OCI-LY1 (cell line): ENCODE measurements at regions not wholly inside any gene's neighbourhood (a gene's known extent, or its start where the extent isn't known, plus 50 kb on each side); places are given as distances from the start of the nearest gene placed in this dataset.

Experiments used
- H2AFZ ChIP-seq: fragments of 200-600 bp; sonication (generic), shearing (Covaris generic); 2 replicates; pipeline ENCODE4 v1.6.0; 2014; ENCODE audit warnings: antibody characterized with exemption, mild to moderate bottlenecking, low read length
- H3F3A ChIP-seq: fragments of 200-600 bp; sonication (generic), shearing (Covaris generic); 2 replicates; pipeline ENCODE4 v1.6.0; 2014; ENCODE audit warnings: mild to moderate bottlenecking, antibody characterized with exemption, low read length, moderate library complexity; ENCODE audit not compliant: insufficient read depth
- H3K27ac ChIP-seq: fragments of 200-600 bp; sonication (generic); 2 replicates; pipeline ENCODE4 v1.5.1; 2014; ENCODE audit warnings: low read length, mixed run types, mild to moderate bottlenecking, low read depth; ENCODE audit not compliant: poor library complexity, severe bottlenecking
- H3K27me3 ChIP-seq: fragments of 200-600 bp; sonication (generic); 2 replicates; pipeline ENCODE4 v1.6.0; 2014; ENCODE audit warnings: antibody characterized with exemption, mild to moderate bottlenecking, low read length, moderate library complexity; ENCODE audit not compliant: insufficient read depth
- H3K36me3 ChIP-seq: fragments of 200-600 bp; sonication (generic); 2 replicates; pipeline ENCODE4 v1.6.1; 2014; ENCODE audit warnings: mild to moderate bottlenecking, antibody characterized with exemption, low read length, moderate library complexity, mixed read lengths; ENCODE audit not compliant: insufficient read depth
- H3K4me1 ChIP-seq: fragments of 200-600 bp; sonication (generic); 2 replicates; pipeline ENCODE4 v1.5.1; 2014; ENCODE audit warnings: mild to moderate bottlenecking, low read length, moderate library complexity; ENCODE audit not compliant: insufficient read depth, severe bottlenecking
- H3K4me2 ChIP-seq: fragments of 200-600 bp; sonication (generic), shearing (Covaris generic); 2 replicates; pipeline ENCODE4 v1.6.1; 2014; ENCODE audit warnings: low read length
- H3K4me3 ChIP-seq: fragments of 200-600 bp; sonication (generic); 2 replicates; pipeline ENCODE4 v1.5.1; 2014; ENCODE audit warnings: low read length, low read depth, mild to moderate bottlenecking, mixed read lengths; ENCODE audit not compliant: poor library complexity, severe bottlenecking
- H3K79me2 ChIP-seq: fragments of 200-600 bp; shearing (Covaris generic); 2 replicates; pipeline ENCODE4 v1.6.1; 2016; ENCODE audit warnings: mixed run types, low read length, mixed read lengths; ENCODE audit not compliant: insufficient read depth
- H3K9ac ChIP-seq: fragments of 200-600 bp; sonication (generic), shearing (Covaris generic); 2 replicates; pipeline ENCODE4 v1.6.1; 2014; ENCODE audit warnings: mild to moderate bottlenecking, low read length, mixed read lengths
- H3K9me2 ChIP-seq: fragments of 200-600 bp; sonication (generic), shearing (Covaris generic); 2 replicates; pipeline ENCODE4 v1.6.1; 2014; ENCODE audit warnings: low read depth, mild to moderate bottlenecking, low read length, mixed read lengths
- H3K9me3 ChIP-seq: fragments of 200-600 bp; shearing (Covaris generic); 2 replicates; pipeline ENCODE4 v1.6.1; 2014; ENCODE audit warnings: low read length, mixed read lengths
- H4K20me1 ChIP-seq: fragments of 200-600 bp; sonication (generic), shearing (Covaris generic); 2 replicates; pipeline ENCODE4 v1.6.0; 2016; ENCODE audit warnings: mild to moderate bottlenecking, low read length; ENCODE audit not compliant: insufficient read depth
- EZH2 ChIP-seq: fragments of 200-600 bp; sonication (generic), shearing (Covaris generic); IDR thresholded peaks from 2 replicates; pipeline ENCODE4 v1.8.0; 2017; ENCODE audit warnings: borderline replicate concordance, mixed run types, mild to moderate bottlenecking, antibody characterized with exemption, low read length, moderate library complexity, mixed read lengths
- TF ChIP-seq, protein P1 (sequence below): fragments of 200-600 bp; sonication (generic), shearing (Covaris generic); IDR thresholded peaks from 2 replicates; pipeline ENCODE4 v1.5.1; 2017; ENCODE audit warnings: mild to moderate bottlenecking, antibody characterized with exemption, low read length, moderate library complexity, mixed read lengths

- H3K4me1 ChIP-seq, result peaks cover under 1% of the 10 kb centered on the region
- no peak overlapping the region for H3K9ac ChIP-seq
- H3K36me3 ChIP-seq, result no peaks in the 10 kb centered on the region
- no peak for TF ChIP-seq EZH2
- no peaks in the 10 kb centered on the region for H3F3A ChIP-seq
- no peak overlapping the region for H3K27ac ChIP-seq
- H4K20me1 ChIP-seq, result no peaks in the 10 kb centered on the region
- H3K9me2 ChIP-seq, result no peaks in the 10 kb centered on the region
- no peak overlapping the region for H2AFZ ChIP-seq
- H3K27me3 ChIP-seq, result no peaks in the 10 kb centered on the region
- 0 out of 2 replicates have a peak, but pooled peaks cover 3% of the 10 kb centered on the region for H3K9me3 ChIP-seq
- H3K79me2 ChIP-seq, result no peaks in the 10 kb centered on the region
- no peak overlapping the region for H3K4me2 ChIP-seq
- H3K4me3 ChIP-seq, result no peak overlapping the region
Measured at GRCh38 chr15:38091078-38091645, 156.7 kb downstream of the TMCO5A start.

GRCh38 chr15:38093931-38094330 lies 158.7 kb upstream of the SPRED1 start:
- TF ChIP-seq, protein P1, sequence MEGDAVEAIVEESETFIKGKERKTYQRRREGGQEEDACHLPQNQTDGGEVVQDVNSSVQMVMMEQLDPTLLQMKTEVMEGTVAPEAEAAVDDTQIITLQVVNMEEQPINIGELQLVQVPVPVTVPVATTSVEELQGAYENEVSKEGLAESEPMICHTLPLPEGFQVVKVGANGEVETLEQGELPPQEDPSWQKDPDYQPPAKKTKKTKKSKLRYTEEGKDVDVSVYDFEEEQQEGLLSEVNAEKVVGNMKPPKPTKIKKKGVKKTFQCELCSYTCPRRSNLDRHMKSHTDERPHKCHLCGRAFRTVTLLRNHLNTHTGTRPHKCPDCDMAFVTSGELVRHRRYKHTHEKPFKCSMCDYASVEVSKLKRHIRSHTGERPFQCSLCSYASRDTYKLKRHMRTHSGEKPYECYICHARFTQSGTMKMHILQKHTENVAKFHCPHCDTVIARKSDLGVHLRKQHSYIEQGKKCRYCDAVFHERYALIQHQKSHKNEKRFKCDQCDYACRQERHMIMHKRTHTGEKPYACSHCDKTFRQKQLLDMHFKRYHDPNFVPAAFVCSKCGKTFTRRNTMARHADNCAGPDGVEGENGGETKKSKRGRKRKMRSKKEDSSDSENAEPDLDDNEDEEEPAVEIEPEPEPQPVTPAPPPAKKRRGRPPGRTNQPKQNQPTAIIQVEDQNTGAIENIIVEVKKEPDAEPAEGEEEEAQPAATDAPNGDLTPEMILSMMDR, result no peak
- no peak for TF ChIP-seq EZH2
- H3K4me1 ChIP-seq, result no peaks in the 10 kb centered on the region

GRCh38 chr15:38102972-38103371 lies 149.7 kb upstream of the SPRED1 start:
- no peaks in the 10 kb centered on the region for H3K9me2 ChIP-seq
- H3K9ac ChIP-seq, result no peak overlapping the region
- no peak overlapping the region for H2AFZ ChIP-seq
- no peak overlapping the region for H3K27ac ChIP-seq
- no peaks in the 10 kb centered on the region for H3K9me3 ChIP-seq
- H3K36me3 ChIP-seq, result no peaks in the 10 kb centered on the region
- H3F3A ChIP-seq, result no peaks in the 10 kb centered on the region
- no peaks in the 10 kb centered on the region for H4K20me1 ChIP-seq
- TF ChIP-seq, protein P1, result no peak
- no peak for TF ChIP-seq EZH2
- no peaks in the 10 kb centered on the region for H3K79me2 ChIP-seq
- H3K27me3 ChIP-seq, result no peaks in the 10 kb centered on the region
- no peak overlapping the region for H3K4me3 ChIP-seq
- no peaks in the 10 kb centered on the region for H3K4me1 ChIP-seq
- H3K4me2 ChIP-seq, result no peak overlapping the region

More at GRCh38 chr15:38093931-38094330, 158.7 kb upstream of the SPRED1 start:
- 0 out of 2 replicates have a peak, but pooled peaks cover 3% of the 10 kb centered on the region for H3K9me3 ChIP-seq
- H3K4me3 ChIP-seq, result no peak overlapping the region
- H2AFZ ChIP-seq, result no peak overlapping the region
- no peaks in the 10 kb centered on the region for H3K79me2 ChIP-seq
- H4K20me1 ChIP-seq, result no peaks in the 10 kb centered on the region
- no peaks in the 10 kb centered on the region for H3K9me2 ChIP-seq
- H3K36me3 ChIP-seq, result no peaks in the 10 kb centered on the region
- H3F3A ChIP-seq, result no peaks in the 10 kb centered on the region
- H3K4me2 ChIP-seq, result no peak overlapping the region
- H3K27me3 ChIP-seq, result no peaks in the 10 kb centered on the region
- no peak overlapping the region for H3K27ac ChIP-seq
- H3K9ac ChIP-seq, result no peak overlapping the region

DNA sequence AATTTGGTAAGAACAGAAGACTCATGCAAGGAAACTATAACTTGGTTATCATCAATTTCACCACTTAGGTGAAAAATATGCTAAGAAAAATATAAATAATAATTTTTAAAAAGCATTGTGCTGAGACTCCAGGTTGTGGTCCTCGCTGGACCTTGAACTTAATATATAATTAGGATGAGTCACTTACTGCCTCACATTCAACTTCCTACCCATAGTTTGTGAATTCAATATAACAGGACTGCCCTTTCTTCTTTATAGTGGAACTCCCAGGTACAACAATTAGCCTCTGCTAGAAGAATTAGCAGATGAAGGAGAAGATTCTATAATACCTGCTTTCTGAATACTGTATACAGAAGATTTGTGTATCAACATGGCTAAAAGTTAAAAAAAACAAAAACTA lies 149.1 kb upstream of the SPRED1 start:
- H3F3A ChIP-seq, result no peaks in the 10 kb centered on the region
- H3K79me2 ChIP-seq, result no peaks in the 10 kb centered on the region

More for the DNA sequence above, 149.1 kb upstream of the SPRED1 start:
- H3K27ac ChIP-seq, result no peak overlapping the region
- no peaks in the 10 kb centered on the region for H3K4me1 ChIP-seq
- H3K9me3 ChIP-seq, result no peaks in the 10 kb centered on the region
- no peaks in the 10 kb centered on the region for H4K20me1 ChIP-seq
- no peaks in the 10 kb centered on the region for H3K27me3 ChIP-seq
- H3K9ac ChIP-seq, result no peak overlapping the region
- no peaks in the 10 kb centered on the region for H3K9me2 ChIP-seq
- H3K4me3 ChIP-seq, result no peak overlapping the region
- H2AFZ ChIP-seq, result no peak overlapping the region
- TF ChIP-seq, protein P1, result no peak
- TF ChIP-seq EZH2, result no peak
- no peaks in the 10 kb centered on the region for H3K36me3 ChIP-seq
- H3K4me2 ChIP-seq, result no peak overlapping the region
